ENCODE measurements at regions not wholly inside any gene's neighbourhood (a gene's known extent, or its start where the extent isn't known, plus 50 kb on each side); places are given as distances from the start of the nearest gene placed in this dataset.

DNA sequence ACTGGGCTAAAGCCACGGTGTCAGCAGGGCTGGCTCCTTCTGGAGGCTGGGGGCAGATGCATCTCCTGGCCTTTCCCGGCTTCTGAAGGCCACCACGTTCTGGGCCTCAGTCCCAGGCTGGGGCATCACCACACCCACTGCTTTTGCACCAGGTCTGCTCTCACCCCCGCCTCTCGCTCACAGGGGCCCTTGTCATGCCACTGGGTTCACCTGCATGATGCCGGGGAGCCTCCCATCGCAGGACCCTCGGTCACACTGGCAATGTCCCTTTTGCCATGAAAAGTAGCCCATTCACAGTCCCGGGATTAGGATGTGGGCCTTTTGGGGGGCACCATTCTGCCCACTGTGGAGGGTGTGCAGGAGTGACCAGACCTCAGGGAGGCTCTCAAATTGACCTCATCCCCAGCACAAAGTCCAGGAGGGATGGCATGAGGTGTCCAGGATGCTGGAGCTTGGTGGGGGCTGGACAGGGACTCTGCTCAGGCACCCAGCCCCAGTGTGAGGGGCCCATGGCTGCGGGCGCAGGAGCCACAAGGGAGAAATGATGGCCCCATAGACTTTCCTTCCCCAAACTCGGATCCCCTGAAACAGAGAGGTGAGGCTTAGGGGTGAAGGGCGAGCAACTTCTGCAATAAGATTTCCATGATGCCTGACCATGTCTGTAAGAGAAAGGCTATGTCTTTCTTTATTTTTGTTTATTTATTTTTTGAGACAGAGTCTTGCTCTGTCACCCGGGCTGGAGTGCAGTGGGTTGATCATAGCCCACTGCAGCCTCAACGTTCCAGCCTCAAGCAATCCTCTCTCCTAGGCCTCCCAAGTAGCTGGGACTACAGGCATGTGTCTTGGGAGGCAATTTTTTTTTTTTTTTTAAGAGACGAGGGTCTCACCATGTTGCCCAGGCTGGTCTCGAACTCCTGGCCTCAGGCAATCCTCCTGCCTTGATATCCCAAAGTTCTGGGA is 189.1 kb downstream of the GOLGA6L6 start:
- no peak overlapping the region for H3K56ac ChIP-seq (replicated peaks; ENCODE audit: insufficient read length, low read depth, low read length)
- FAIRE-seq (no peak), DNase-seq (ENCODE audit: low read depth in 1 of 2, low spot score in 2 of 2) (no peak)
- TF ChIP-seq EP300 (IDR thresholded peaks at IDR 0.05; ENCODE audit: borderline replicate concordance in 1 of 2, low read depth in 2 of 2, low read length in 2 of 2) (no peak), JUN (IDR thresholded peaks at IDR 0.05; ENCODE audit: low read depth, low read length) (no peak)
- TF ChIP-seq, protein P1, sequence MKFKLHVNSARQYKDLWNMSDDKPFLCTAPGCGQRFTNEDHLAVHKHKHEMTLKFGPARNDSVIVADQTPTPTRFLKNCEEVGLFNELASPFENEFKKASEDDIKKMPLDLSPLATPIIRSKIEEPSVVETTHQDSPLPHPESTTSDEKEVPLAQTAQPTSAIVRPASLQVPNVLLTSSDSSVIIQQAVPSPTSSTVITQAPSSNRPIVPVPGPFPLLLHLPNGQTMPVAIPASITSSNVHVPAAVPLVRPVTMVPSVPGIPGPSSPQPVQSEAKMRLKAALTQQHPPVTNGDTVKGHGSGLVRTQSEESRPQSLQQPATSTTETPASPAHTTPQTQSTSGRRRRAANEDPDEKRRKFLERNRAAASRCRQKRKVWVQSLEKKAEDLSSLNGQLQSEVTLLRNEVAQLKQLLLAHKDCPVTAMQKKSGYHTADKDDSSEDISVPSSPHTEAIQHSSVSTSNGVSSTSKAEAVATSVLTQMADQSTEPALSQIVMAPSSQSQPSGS (IDR thresholded peaks at IDR 0.05; ENCODE audit: low read length) = no peak

More for the DNA sequence above, 189.1 kb downstream of the GOLGA6L6 start:
- Histone ChIP-seq H2AFZ (ENCODE audit: low read length) (no peak overlapping the region), H2BK5ac (ENCODE audit: low read depth, low read length) (no peak overlapping the region), H3K79me1 (ENCODE audit: low read depth, low read length) (no peaks in the 10 kb centered on the region), H3K27me3 (replicated peaks in 1 of 4; ENCODE audit: control insufficient read depth in 3 of 4, extremely low read depth in 1 of 4, insufficient read depth in 3 of 4, low read length in 3 of 4) (no peaks in the 10 kb centered on the region), H3K4ac (replicated peaks; ENCODE audit: insufficient read length, low read depth, low read length) (no peak overlapping the region), H4K20me1 (replicated peaks in 1 of 2; ENCODE audit: control insufficient read depth in 1 of 2, insufficient read depth in 2 of 2, low read length in 2 of 2) (no peaks in the 10 kb centered on the region), H3K14ac (ENCODE audit: insufficient read length) (no peak overlapping the region), H2BK120ac (replicated peaks; ENCODE audit: low read depth, low read length) (no peak overlapping the region), H3K36me3 (ENCODE audit: control insufficient read depth in 2 of 4, insufficient read depth in 4 of 4, low read length in 3 of 4) (no peaks in the 10 kb centered on the region), H3K18ac (ENCODE audit: extremely low read depth, low read length) (no peak overlapping the region), H2BK12ac (ENCODE audit: low read depth, low read length) (no peak overlapping the region), H3K4me2 (ENCODE audit: insufficient read depth in 1 of 2, low read depth in 2 of 2, low read length in 2 of 2) (no peak overlapping the region), H3K4me3 (ENCODE audit: extremely low read depth in 1 of 4, insufficient read depth in 2 of 4, low read depth in 3 of 4, low read length in 4 of 4) (no peak overlapping the region), H3K79me2 (ENCODE audit: control insufficient read depth in 1 of 2, insufficient read depth in 2 of 2, low read length in 2 of 2) (no peaks in the 10 kb centered on the region), H3K27ac (ENCODE audit: low read depth, low read length) (no peak overlapping the region), H3K23ac (ENCODE audit: insufficient read length) (no peak overlapping the region), H2BK20ac (ENCODE audit: low read length) (no peak overlapping the region), H4K5ac (ENCODE audit: insufficient read length, low read depth, low read length) (no peak overlapping the region), H4K8ac (ENCODE audit: extremely low read depth, insufficient read depth, low read length) (no peak overlapping the region), H3K9ac (replicated peaks in 1 of 4; ENCODE audit: extremely low read depth in 1 of 4, low read depth in 3 of 4, low read length in 3 of 4) (no peak overlapping the region), H4K91ac (replicated peaks; ENCODE audit: insufficient read length, low read length) (no peak overlapping the region), H3K9me3 (ENCODE audit: insufficient read depth in 2 of 2, low read depth in 1 of 2, low read length in 1 of 2) (peaks cover 38 to 92% of the 10 kb centered on the region in 2 experiments), H3K23me2 (ENCODE audit: low read depth, low read length) (no peaks in the 10 kb centered on the region), H2AK5ac (ENCODE audit: low read depth, low read length) (no peak overlapping the region), H2BK15ac (ENCODE audit: low read length) (no peak overlapping the region), H3K4me1 (replicated peaks in 1 of 4; ENCODE audit: control insufficient read depth in 3 of 4, insufficient read depth in 4 of 4, low read length in 3 of 4) (no peaks in the 10 kb centered on the region)
- WGBS, 2 experiments (ENCODE audit: extremely low coverage in 1 of 2, insufficient coverage in 1 of 2, insufficient read length in 1 of 2, insufficient replicate concordance in 2 of 2, low coverage in 1 of 2, low lambda C conversion rate in 2 of 2, missing lambda C conversion rate in 1 of 2) = 73% methylated on average over 17 of the region's 17 CpGs; no CpG with 5 or more reads in 1 of the 2 experiments
- CTCF ChIA-PET (ENCODE audit: partially characterized antibody) = no interaction called here
- POLR2A ChIA-PET (ENCODE audit: partially characterized antibody) = no interaction called here
